HPDE6-E6E7 (cell line): ENCODE measurements at regions not wholly inside any gene's neighbourhood (a gene's known extent, or its start where the extent isn't known, plus 50 kb on each side); places are given as distances from the start of the nearest gene placed in this dataset.
"Not testable (repeated sequence)": the region's sequence is repeated elsewhere in the genome, so short reads cannot be mapped to it uniquely, and the experiment has no call there.

Experiments
- DNase-seq: peaks from one replicate; pipeline ENCODE4 v3.0.0; 2011; ENCODE audit warnings: missing footprints; ENCODE audit errors: extremely low spot score

GRCh38 chr3:161600173-161600572 is 103.6 kb downstream of the OTOL1 start:
- no peak for DNase-seq

GRCh38 chr3:161602475-161602874 is 105.9 kb downstream of the OTOL1 start:
- DNase-seq: no peak

GRCh38 chr3:161602918-161603317 is 106.3 kb downstream of the OTOL1 start:
- no peak for DNase-seq

GRCh38 chr3:161607056-161607455 is 110.4 kb downstream of the OTOL1 start:
- DNase-seq: no peak

- no peak for DNase-seq
These were observed 122.7 kb downstream of the OTOL1 start for GRCh38 chr3:161619351-161619750.

- DNase-seq: no peak
These were observed 134.2 kb downstream of the OTOL1 start for GRCh38 chr3:161630794-161631193.

GRCh38 chr3:161631536-161631935 is 134.9 kb downstream of the OTOL1 start:
- no peak for DNase-seq

GRCh38 chr3:161637559-161637958 is 141.0 kb downstream of the OTOL1 start:
- no peak for DNase-seq

- DNase-seq: not testable (repeated sequence)
These were observed 142.5 kb downstream of the OTOL1 start for GRCh38 chr3:161639095-161639494.

GRCh38 chr3:161640181-161640580 is 143.6 kb downstream of the OTOL1 start:
- DNase-seq: no peak

GRCh38 chr3:161641287-161641686 is 144.7 kb downstream of the OTOL1 start:
- DNase-seq: no peak

- DNase-seq: no peak
These were observed 148.5 kb downstream of the OTOL1 start for GRCh38 chr3:161644891-161645635.

- no peak for DNase-seq
These were observed 151.4 kb downstream of the OTOL1 start for GRCh38 chr3:161647936-161648470.

- DNase-seq: no peak
These were observed 153.4 kb downstream of the OTOL1 start for GRCh38 chr3:161649900-161650484.

- DNase-seq: no peak
These were observed 161.2 kb downstream of the OTOL1 start for GRCh38 chr3:161657786-161658185.

- no peak for DNase-seq
These were observed 174.5 kb downstream of the OTOL1 start for GRCh38 chr3:161671141-161671540.

GRCh38 chr3:161672478-161672877 is 175.9 kb downstream of the OTOL1 start:
- peak; percentile 40 for DNase-seq

- no peak for DNase-seq
These were observed 177.3 kb downstream of the OTOL1 start for GRCh38 chr3:161673866-161674265.

GRCh38 chr3:161674402-161674801 is 177.8 kb downstream of the OTOL1 start:
- no peak for DNase-seq

GRCh38 chr3:161681831-161682230 is 185.2 kb downstream of the OTOL1 start:
- DNase-seq: not testable (repeated sequence)

- DNase-seq: no peak
These were observed 186.1 kb downstream of the OTOL1 start for GRCh38 chr3:161682715-161683114.

GRCh38 chr3:161689584-161690298 is 193.1 kb downstream of the OTOL1 start:
- no peak for DNase-seq

GRCh38 chr3:161690299-161690620 is 193.7 kb downstream of the OTOL1 start:
- DNase-seq: no peak
